HL-60 (cell line): ENCODE measurements at regions not wholly inside any gene's neighbourhood (a gene's known extent, or its start where the extent isn't known, plus 50 kb on each side); places are given as distances from the start of the nearest gene placed in this dataset.

Experiments
- CTCF ChIP-seq: IDR thresholded peaks from one replicate; pipeline ENCODE4 v1.5.1; 2011; ENCODE audit warnings: low read length, control low read depth, inconsistent platforms; ENCODE audit not compliant: insufficient read depth
- GABPA ChIP-seq: IDR thresholded peaks from 2 replicates; pipeline ENCODE4 v1.6.1; 2012; ENCODE audit warnings: low read depth
- POLR2AphosphoS5 ChIP-seq: IDR thresholded peaks from 2 replicates; pipeline ENCODE4 v1.6.1; 2012; ENCODE audit warnings: low read depth
- REST ChIP-seq: IDR thresholded peaks from 2 replicates; pipeline ENCODE4 v1.6.1; 2012; ENCODE audit warnings: low read depth; ENCODE audit not compliant: insufficient replicate concordance
- SPI1 ChIP-seq: IDR thresholded peaks from 2 replicates; pipeline ENCODE4 v1.6.1; 2012; ENCODE audit warnings: low read depth, mild to moderate bottlenecking, borderline replicate concordance

DNA sequence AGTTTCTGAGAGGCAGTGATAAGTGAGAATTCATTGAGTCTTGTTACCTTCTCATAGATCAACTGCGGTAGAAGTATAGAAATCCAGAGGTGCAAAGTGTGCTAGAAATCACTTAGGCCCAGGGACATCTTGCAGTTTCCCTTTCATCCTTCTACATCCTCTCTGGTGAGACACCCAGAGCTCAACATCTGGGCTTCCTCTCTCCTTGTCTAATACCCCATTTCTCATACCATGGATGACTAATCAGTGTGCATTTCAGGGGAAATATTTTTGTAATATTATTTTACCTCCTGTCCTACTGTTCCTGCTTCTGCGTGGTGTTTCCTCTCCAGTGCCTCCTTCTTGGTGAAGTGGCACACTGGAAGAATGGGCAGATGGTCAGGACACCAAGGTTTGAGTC, 322.4 kb downstream of the TFAP2B start:
- no peak for TF ChIP-seq CTCF
- TF ChIP-seq GABPA: no peak
- TF ChIP-seq POLR2AphosphoS5: no peak
- no peak for TF ChIP-seq REST
- no peak for TF ChIP-seq SPI1
